Natural killer cell (primary cell): ENCODE measurements at regions not wholly inside any gene's neighbourhood (a gene's known extent, or its start where the extent isn't known, plus 50 kb on each side); places are given as distances from the start of the nearest gene placed in this dataset.

Experiments
- ATAC-seq, 3 donors: fragments of 150-1000 bp in 2 of 3; fragments of 200-7000 bp in 1 of 3; cut with Tn5 transposase; 1 replicate in 1 of 3; 2 replicates in 2 of 3; pipeline ENCODE4 v1.10.0; 2021; ENCODE audit warnings: mild to moderate bottlenecking in 2 of 3, moderate library complexity in 2 of 3
- DNase-seq, 2 donors: peaks; one replicate each; pipeline versions ENCODE4 v3.0.0 to v3.0.0-alpha.2; 2013 to 2021; ENCODE audit warnings: mixed read lengths in 1 of 2
- H3K27ac ChIP-seq: one replicate; pipeline ENCODE4 v1.5.1; 2013; ENCODE audit warnings: mild to moderate bottlenecking, low read length
- H3K27me3 ChIP-seq: one replicate; pipeline ENCODE4 v1.6.1; 2013; ENCODE audit warnings: low read length; ENCODE audit not compliant: control insufficient read depth, insufficient read depth
- H3K36me3 ChIP-seq: one replicate; pipeline ENCODE4 v1.6.1; 2013; ENCODE audit warnings: low read length; ENCODE audit not compliant: control insufficient read depth, insufficient read depth
- H3K4me1 ChIP-seq: one replicate; pipeline ENCODE4 v1.6.1; 2013; ENCODE audit warnings: low read length; ENCODE audit not compliant: control insufficient read depth, insufficient read depth
- H3K4me3 ChIP-seq: one replicate; pipeline ENCODE4 v1.5.1; 2013; ENCODE audit warnings: low read length
- H3K9me3 ChIP-seq: one replicate; pipeline ENCODE4 v1.6.1; 2013; ENCODE audit warnings: low read length; ENCODE audit not compliant: control insufficient read depth, insufficient read depth
- H3K27ac Mint-ChIP-seq, 2 donors: one replicate each; pipeline ENCODE4 v1.8.0; 2022; ENCODE audit warnings: mild to moderate bottlenecking in 2 of 2, mixed read lengths in 2 of 2, moderate library complexity in 1 of 2
- H3K27me3 Mint-ChIP-seq, 2 donors: one replicate each; pipeline ENCODE4 v1.8.0; 2022; ENCODE audit warnings: low read depth in 2 of 2, mixed read lengths in 2 of 2
- H3K36me3 Mint-ChIP-seq: one replicate; pipeline ENCODE4 v1.8.0; 2022; ENCODE audit warnings: mixed read lengths
- H3K4me1 Mint-ChIP-seq, 2 donors: one replicate each; pipeline ENCODE4 v1.8.0; 2022; ENCODE audit warnings: mixed read lengths in 2 of 2
- H3K4me3 Mint-ChIP-seq: one replicate; pipeline ENCODE4 v1.8.0; 2022; ENCODE audit warnings: mild to moderate bottlenecking, moderate library complexity, mixed read lengths
- H3K9me3 Mint-ChIP-seq, 2 donors: one replicate each; pipeline ENCODE4 v1.8.0; 2022; ENCODE audit warnings: mixed read lengths in 2 of 2
- WGBS: methylation state at CpG from one replicate; pipeline ENCODE4 v1.1.7; 2013; ENCODE audit warnings: missing lambda C conversion rate; ENCODE audit not compliant: insufficient coverage; 5-methylcytosine and 5-hydroxymethylcytosine counted together
- intact Hi-C: fragments of 100-400 bp; cut with micrococcal nuclease; formaldehyde crosslinking; loops from one replicate; pipeline ENCODE4 v1.14.2; 2022
- TF ChIP-seq, protein P1 (sequence below): fragments of 200-600 bp; IDR thresholded peaks from one replicate; pipeline ENCODE4 v1.8.0; 2022; ENCODE audit warnings: antibody characterized with exemption

GRCh38 chr14:53231171-53231570 is 78.0 kb upstream of the DDHD1 start:
- Histone ChIP-seq H3K27ac (no peak overlapping the region), H3K4me3 (no peak overlapping the region), H3K9me3 (peaks cover 2% of the 10 kb centered on the region), H3K36me3 (no peaks in the 10 kb centered on the region), H3K4me1 (no peaks in the 10 kb centered on the region), H3K27me3 (no peaks in the 10 kb centered on the region)
- no peak overlapping the region for H3K4me3 Mint-ChIP-seq
- H3K27me3 Mint-ChIP-seq: no peaks in the 10 kb centered on the region
- no peak overlapping the region for H3K27ac Mint-ChIP-seq
- peaks cover 0 to 2% of the 10 kb centered on the region in 2 donors for H3K4me1 Mint-ChIP-seq
- no peaks in the 10 kb centered on the region for H3K9me3 Mint-ChIP-seq
- intact Hi-C loops: no loop called here
- 79% methylated on average over 3 of the region's 3 CpGs for WGBS
- DNase-seq: no peak
- TF ChIP-seq, protein P1, sequence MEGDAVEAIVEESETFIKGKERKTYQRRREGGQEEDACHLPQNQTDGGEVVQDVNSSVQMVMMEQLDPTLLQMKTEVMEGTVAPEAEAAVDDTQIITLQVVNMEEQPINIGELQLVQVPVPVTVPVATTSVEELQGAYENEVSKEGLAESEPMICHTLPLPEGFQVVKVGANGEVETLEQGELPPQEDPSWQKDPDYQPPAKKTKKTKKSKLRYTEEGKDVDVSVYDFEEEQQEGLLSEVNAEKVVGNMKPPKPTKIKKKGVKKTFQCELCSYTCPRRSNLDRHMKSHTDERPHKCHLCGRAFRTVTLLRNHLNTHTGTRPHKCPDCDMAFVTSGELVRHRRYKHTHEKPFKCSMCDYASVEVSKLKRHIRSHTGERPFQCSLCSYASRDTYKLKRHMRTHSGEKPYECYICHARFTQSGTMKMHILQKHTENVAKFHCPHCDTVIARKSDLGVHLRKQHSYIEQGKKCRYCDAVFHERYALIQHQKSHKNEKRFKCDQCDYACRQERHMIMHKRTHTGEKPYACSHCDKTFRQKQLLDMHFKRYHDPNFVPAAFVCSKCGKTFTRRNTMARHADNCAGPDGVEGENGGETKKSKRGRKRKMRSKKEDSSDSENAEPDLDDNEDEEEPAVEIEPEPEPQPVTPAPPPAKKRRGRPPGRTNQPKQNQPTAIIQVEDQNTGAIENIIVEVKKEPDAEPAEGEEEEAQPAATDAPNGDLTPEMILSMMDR: no peak
- peaks cover 1% of the 10 kb centered on the region for H3K36me3 Mint-ChIP-seq
- ATAC-seq: no peak

- no CpG with 5 or more reads among the region's 4 CpGs for WGBS
- no peaks in the 10 kb centered on the region for H3K36me3 ChIP-seq
- peaks cover 0 to 2% of the 10 kb centered on the region in 2 donors for H3K27me3 Mint-ChIP-seq
- H3K27ac ChIP-seq: no peak overlapping the region
- peaks cover 3% of the 10 kb centered on the region for H3K9me3 ChIP-seq
- H3K4me3 ChIP-seq: no peak overlapping the region
- no peak for ATAC-seq
- TF ChIP-seq, protein P1: no peak
- intact Hi-C loops: no loop called here
- DNase-seq: no peak
- no peaks in the 10 kb centered on the region for H3K4me1 ChIP-seq
- peaks cover 2 to 14% of the 10 kb centered on the region in 2 donors for H3K9me3 Mint-ChIP-seq
- H3K27me3 ChIP-seq: no peaks in the 10 kb centered on the region
- peaks cover 16% of the 10 kb centered on the region for H3K36me3 Mint-ChIP-seq
- no peak overlapping the region for H3K4me3 Mint-ChIP-seq
- H3K4me1 Mint-ChIP-seq: peaks cover 0 to 5% of the 10 kb centered on the region in 2 donors
- H3K27ac Mint-ChIP-seq: no peak overlapping the region
Measured at GRCh38 chr14:53228966-53229365, 75.8 kb upstream of the DDHD1 start.

- no peaks in the 10 kb centered on the region for H3K27me3 ChIP-seq
- peaks cover 0 to 2% of the 10 kb centered on the region in 2 donors for H3K27me3 Mint-ChIP-seq
- peaks cover 0 to 5% of the 10 kb centered on the region in 2 donors for H3K4me1 Mint-ChIP-seq
- intact Hi-C loops: no loop called here
- TF ChIP-seq, protein P1: no peak
- H3K36me3 ChIP-seq: no peaks in the 10 kb centered on the region
- H3K9me3 ChIP-seq: peaks cover 3% of the 10 kb centered on the region
- H3K36me3 Mint-ChIP-seq: peaks cover 16% of the 10 kb centered on the region
- no peak overlapping the region for H3K27ac ChIP-seq
- H3K9me3 Mint-ChIP-seq: peaks cover 2 to 14% of the 10 kb centered on the region in 2 donors
- H3K4me3 ChIP-seq: no peak overlapping the region
- H3K27ac Mint-ChIP-seq: no peak overlapping the region
- no peak for DNase-seq
- WGBS: 94% methylated on average over 3 of the region's 4 CpGs
- ATAC-seq: no peak
- H3K4me1 ChIP-seq: no peaks in the 10 kb centered on the region
- no peak overlapping the region for H3K4me3 Mint-ChIP-seq
Measured at GRCh38 chr14:53227154-53227718, 74.1 kb upstream of the DDHD1 start.

- Histone ChIP-seq H3K4me1 (no peaks in the 10 kb centered on the region), H3K27ac (no peak overlapping the region), H3K36me3 (no peaks in the 10 kb centered on the region), H3K9me3 (peaks cover 3% of the 10 kb centered on the region), H3K27me3 (no peaks in the 10 kb centered on the region), H3K4me3 (no peak overlapping the region)
- TF ChIP-seq, protein P1: no peak
- H3K27ac Mint-ChIP-seq: no peak overlapping the region
- H3K4me1 Mint-ChIP-seq: peaks cover 0 to 5% of the 10 kb centered on the region in 2 donors
- WGBS: 87% methylated on average over 5 of the region's 5 CpGs
- ATAC-seq (peak in 1 of 3 donors; percentile 27), DNase-seq (no peak)
- H3K27me3 Mint-ChIP-seq: peaks cover 0 to 2% of the 10 kb centered on the region in 2 donors
- intact Hi-C loops: no loop called here
- H3K36me3 Mint-ChIP-seq: peaks cover 16% of the 10 kb centered on the region
- no peak overlapping the region for H3K4me3 Mint-ChIP-seq
- peaks cover 2 to 14% of the 10 kb centered on the region in 2 donors for H3K9me3 Mint-ChIP-seq
Measured at GRCh38 chr14:53226553-53226952, 73.4 kb upstream of the DDHD1 start.
